Activated CD8-positive, alpha-beta T cell treated with anti-CD3 and anti-CD28 coated beads for 36 hours (primary cell): ENCODE measurements at regions not wholly inside any gene's neighbourhood (a gene's known extent, or its start where the extent isn't known, plus 50 kb on each side); places are given as distances from the start of the nearest gene placed in this dataset.

Experiments used
- ATAC-seq: fragments of 200-7000 bp; cut with Tn5 transposase; one replicate; pipeline ENCODE4 v1.10.0; 2021; ENCODE audit warnings: mild to moderate bottlenecking, moderate library complexity
- CTCF ChIA-PET: fragments of 350-600 bp; sonication (Branson Sonifier 250); formaldehyde crosslinking; loops from one replicate; lab custom pipeline; 2021; ENCODE audit warnings: antibody characterized with exemption; lab: Charles Lee
- POLR2A ChIA-PET: fragments of 350-600 bp; sonication (Branson Sonifier 250); formaldehyde crosslinking; loops from one replicate; lab custom pipeline; 2021; ENCODE audit warnings: antibody characterized with exemption; lab: Charles Lee
- DNase-seq: peaks from one replicate; pipeline ENCODE4 v3.0.0-alpha.2; 2020
- H3K27ac Mint-ChIP-seq: one replicate; pipeline ENCODE4 v1.8.0; 2021; ENCODE audit warnings: mild to moderate bottlenecking, mixed read lengths
- H3K27me3 Mint-ChIP-seq: one replicate; pipeline ENCODE4 v1.8.0; 2021; ENCODE audit warnings: mixed read lengths
- H3K36me3 Mint-ChIP-seq: one replicate; pipeline ENCODE4 v1.8.0; 2021; ENCODE audit warnings: low read depth, mixed read lengths
- H3K4me1 Mint-ChIP-seq: one replicate; pipeline ENCODE4 v1.8.0; 2021; ENCODE audit warnings: low read depth, mixed read lengths
- H3K4me3 Mint-ChIP-seq: one replicate; pipeline ENCODE4 v1.8.0; 2021; ENCODE audit warnings: mild to moderate bottlenecking, moderate library complexity, mixed read lengths
- H3K9me3 Mint-ChIP-seq: one replicate; pipeline ENCODE4 v1.8.0; 2021; ENCODE audit warnings: mixed read lengths
- CTCF ChIP-seq: fragments of 200-600 bp; IDR thresholded peaks from one replicate; pipeline ENCODE4 v1.8.0; 2022; ENCODE audit warnings: antibody characterized with exemption, mild to moderate bottlenecking
- intact Hi-C: fragments of 100-400 bp; cut with micrococcal nuclease; formaldehyde crosslinking; loops from one replicate; pipeline ENCODE4 v1.10.0; 2022

- peaks cover 2% of the 10 kb centered on the region for H3K27me3 Mint-ChIP-seq
- no peak overlapping the region for H3K4me3 Mint-ChIP-seq
- no peak overlapping the region for H3K27ac Mint-ChIP-seq
- no peak for TF ChIP-seq CTCF
- intact Hi-C loops, result no loop called here
- no peaks in the 10 kb centered on the region for H3K4me1 Mint-ChIP-seq
- no peaks in the 10 kb centered on the region for H3K36me3 Mint-ChIP-seq
- POLR2A ChIA-PET, result no interaction called here
- H3K9me3 Mint-ChIP-seq, result no peaks in the 10 kb centered on the region
- DNase-seq (no peak), ATAC-seq (no peak)
- CTCF ChIA-PET, result interaction anchor here (0.9 kb wide), 1 partner anchor 121 kb away, joined by 3 read pairs; no protein-coding TSS in a partner anchor
These were observed 93.5 kb upstream of the KIAA1217 start for GRCh38 chr10:24115403-24115802.

- ChIA-PET POLR2A (no interaction called here), CTCF (no interaction called here)
- no peaks in the 10 kb centered on the region for H3K36me3 Mint-ChIP-seq
- H3K9me3 Mint-ChIP-seq, result peaks cover 1% of the 10 kb centered on the region
- no peak for DNase-seq
- H3K4me1 Mint-ChIP-seq, result no peaks in the 10 kb centered on the region
- peaks cover 2% of the 10 kb centered on the region for H3K27me3 Mint-ChIP-seq
- TF ChIP-seq CTCF, result no peak
- H3K4me3 Mint-ChIP-seq, result no peak overlapping the region
- H3K27ac Mint-ChIP-seq, result no peak overlapping the region
- ATAC-seq, result no peak
- intact Hi-C loops, result no loop called here
These were observed 90.7 kb upstream of the KIAA1217 start for GRCh38 chr10:24118246-24118645.

- H3K4me1 Mint-ChIP-seq, result no peaks in the 10 kb centered on the region
- no peak overlapping the region for H3K27ac Mint-ChIP-seq
- TF ChIP-seq CTCF, result no peak
- H3K36me3 Mint-ChIP-seq, result no peaks in the 10 kb centered on the region
- H3K4me3 Mint-ChIP-seq, result no peak overlapping the region
- DNase-seq (no peak), ATAC-seq (no peak)
- POLR2A ChIA-PET, result no interaction called here
- intact Hi-C loops, result no loop called here
- CTCF ChIA-PET, result no interaction called here
- peaks cover 1% of the 10 kb centered on the region for H3K9me3 Mint-ChIP-seq
- H3K27me3 Mint-ChIP-seq, result peaks cover 2% of the 10 kb centered on the region
These were observed 89.0 kb upstream of the KIAA1217 start for GRCh38 chr10:24119896-24120295.

GRCh38 chr10:24120646-24121045, 88.3 kb upstream of the KIAA1217 start:
- TF ChIP-seq CTCF, result no peak
- POLR2A ChIA-PET, result no interaction called here
- H3K4me1 Mint-ChIP-seq, result no peaks in the 10 kb centered on the region
- H3K36me3 Mint-ChIP-seq, result no peaks in the 10 kb centered on the region
- DNase-seq (no peak), ATAC-seq (no peak)
- peaks cover 2% of the 10 kb centered on the region for H3K27me3 Mint-ChIP-seq
- intact Hi-C loops, result no loop called here
- H3K9me3 Mint-ChIP-seq, result peaks cover 1% of the 10 kb centered on the region
- H3K4me3 Mint-ChIP-seq, result no peak overlapping the region
- CTCF ChIA-PET, result no interaction called here
- no peak overlapping the region for H3K27ac Mint-ChIP-seq

GRCh38 chr10:24127516-24127915, 81.4 kb upstream of the KIAA1217 start:
- no peak for DNase-seq
- POLR2A ChIA-PET, result no interaction called here
- no peaks in the 10 kb centered on the region for H3K36me3 Mint-ChIP-seq
- no peak overlapping the region for H3K4me3 Mint-ChIP-seq
- no peak overlapping the region for H3K27ac Mint-ChIP-seq
- no peak for TF ChIP-seq CTCF
- CTCF ChIA-PET, result no interaction called here
- no peaks in the 10 kb centered on the region for H3K27me3 Mint-ChIP-seq
- ATAC-seq, result no peak
- intact Hi-C loops, result no loop called here
- H3K9me3 Mint-ChIP-seq, result no peaks in the 10 kb centered on the region
- H3K4me1 Mint-ChIP-seq, result no peaks in the 10 kb centered on the region
